Stomach (tissue), 8 donors: ENCODE measurements at regions not wholly inside any gene's neighbourhood (a gene's known extent, or its start where the extent isn't known, plus 50 kb on each side); places are given as distances from the start of the nearest gene placed in this dataset.
A peak's percentile ranks its signal among the peaks of the same experiment; 100 is the strongest.
"Not testable (repeated sequence)": the region's sequence is repeated elsewhere in the genome, so short reads cannot be mapped to it uniquely, and the experiment has no call there.

ENCODE experiments used
- DNase-seq, 2 donors: peaks; one replicate each; pipeline versions ENCODE4 v3.0.0 to v3.0.0-alpha.2; 2013 to 2019
- H3K27ac ChIP-seq, 5 donors: fragments of 200-600 bp in 4 of 5; sonication (generic) in 4 of 5; one replicate each; pipeline ENCODE4 v1.5.1; 2013 to 2019; ENCODE audit warnings: mild to moderate bottlenecking in 1 of 5, moderate library complexity in 1 of 5
- H3K27me3 ChIP-seq, 3 donors: fragments of 200-600 bp; sonication (generic); one replicate each; pipeline ENCODE4 v1.5.1; 2017 to 2019; ENCODE audit warnings: mixed run types in 1 of 3
- H3K36me3 ChIP-seq, 4 donors: fragments of 200-600 bp; sonication (generic); 1 replicate in 3 of 4; 2 replicates in 1 of 4; pipeline ENCODE4 v1.5.1; 2016 to 2019
- H3K4me1 ChIP-seq, 4 donors: fragments of 200-600 bp; sonication (generic); one replicate each; pipeline ENCODE4 v1.5.1; 2016 to 2019
- H3K4me3 ChIP-seq, 4 donors: fragments of 200-600 bp; sonication (generic) in 3 of 4; one replicate each; pipeline ENCODE4 v1.5.1; 2016 to 2019; ENCODE audit warnings: mild to moderate bottlenecking in 1 of 4
- H3K9me3 ChIP-seq, 4 donors: fragments of 200-600 bp; sonication (generic); one replicate each; pipeline ENCODE4 v1.5.1; 2016 to 2019
- CTCF ChIP-seq, 7 experiments: fragments of 450-650 bp in 4 of 7; fragments of 200-600 bp in 3 of 7; sonication (generic) in 3 of 7; IDR thresholded peaks; one replicate each; pipeline ENCODE4 v1.5.1; 2016 to 2019; ENCODE audit warnings: antibody characterized with exemption in 7 of 7, control low read depth in 2 of 7, mild to moderate bottlenecking in 1 of 7
- EP300 ChIP-seq: sonication (generic); formaldehyde crosslinking; IDR thresholded peaks from one replicate; pipeline ENCODE4 v1.6.1; 2017; ENCODE audit warnings: antibody characterized with exemption
- POLR2A ChIP-seq, 4 donors: fragments of 450-650 bp; IDR thresholded peaks; one replicate each; pipeline ENCODE4 v1.6.1; 2016; ENCODE audit warnings: antibody characterized with exemption in 4 of 4, control low read depth in 2 of 4, mild to moderate bottlenecking in 1 of 4, moderate library complexity in 1 of 4
- POLR2AphosphoS5 ChIP-seq, 3 donors: sonication (generic); formaldehyde crosslinking; IDR thresholded peaks; one replicate each; pipeline ENCODE4 v1.6.1; 2016; ENCODE audit warnings: antibody characterized with exemption in 3 of 3
- WGBS, 5 donors: extraction: QIAGEN DNeasy Blood & Tissue Kit in 3 of 5; methylation state at CpG; one replicate each; pipeline versions ENCODE4 v1.1.5 to v1.1.7; 2013 to 2018; 5-methylcytosine and 5-hydroxymethylcytosine counted together
- intact Hi-C: fragments of 100-400 bp; cut with DNase I; formaldehyde crosslinking; loops from one replicate; pipeline ENCODE4 v1.15.1; 2023; ENCODE audit warnings: low total_unique reads
- donor health status: healthy with polysubstance abuse.
- donor health status: Bipolar disorder and iron deficiency.
- donor health status: healthy.

- H3K4me1 ChIP-seq, result peaks cover 0 to 29% (median 14%) of the 10 kb centered on the region in 4 donors
- TF ChIP-seq EP300, result no peak
- peak in 1 of 3 donors; percentile 45 for TF ChIP-seq POLR2AphosphoS5 (IDR thresholded peaks at IDR 0.05)
These were observed 131.7 kb upstream of the SPOPL start for GRCh38 chr2:138369856-138370255.

GRCh38 chr2:138373993-138374408, 127.6 kb upstream of the SPOPL start:
- no peak overlapping the region for H3K27ac ChIP-seq
- no peaks in the 10 kb centered on the region for H3K27me3 ChIP-seq
- no peaks in the 10 kb centered on the region for H3K9me3 ChIP-seq
- H3K4me3 ChIP-seq, result no peak overlapping the region
- peaks cover 0 to 11% (median 0%) of the 10 kb centered on the region in 4 donors for H3K4me1 ChIP-seq
- peak in 1 of 2 donors; percentile 77 for DNase-seq
- intact Hi-C loops, result loop anchor here (10.0 kb wide), 1 partner anchor 469 kb away; no protein-coding TSS in a partner anchor
- WGBS, 5 donors, result 42 to 69% (median 61%) methylated on average over 1 of the region's 1 CpG
- TF ChIP-seq POLR2AphosphoS5 (IDR thresholded peaks at IDR 0.05), result no peak
- TF ChIP-seq CTCF (IDR thresholded peaks at IDR 0.05), result peak in 5 of 7 experiments; percentile 31 to 60 (median 45)
- TF ChIP-seq POLR2A (IDR thresholded peaks at IDR 0.05), result no peak
- no peak for TF ChIP-seq EP300
- no peaks in the 10 kb centered on the region for H3K36me3 ChIP-seq

More at GRCh38 chr2:138369856-138370255, 131.7 kb upstream of the SPOPL start:
- no peaks in the 10 kb centered on the region for H3K9me3 ChIP-seq
- H3K27ac ChIP-seq, result no peak overlapping the region
- no peak for DNase-seq
- intact Hi-C loops, result loop anchor here (10.0 kb wide), 1 partner anchor 465 kb away; no protein-coding TSS in a partner anchor
- H3K27me3 ChIP-seq, result no peaks in the 10 kb centered on the region
- no peak overlapping the region for H3K4me3 ChIP-seq
- H3K36me3 ChIP-seq, result no peaks in the 10 kb centered on the region

GRCh38 chr2:138381373-138381772, 120.2 kb upstream of the SPOPL start:
- intact Hi-C loops, result no loop called here
- H3K9me3 ChIP-seq, result no peaks in the 10 kb centered on the region
- DNase-seq, result no peak

GRCh38 chr2:138382672-138383071, 118.9 kb upstream of the SPOPL start:
- no peak overlapping the region for H3K27ac ChIP-seq
- TF ChIP-seq POLR2AphosphoS5 (IDR thresholded peaks at IDR 0.05) (no peak), CTCF (IDR thresholded peaks at IDR 0.05) (no peak), EP300 (no peak), POLR2A (IDR thresholded peaks at IDR 0.05) (no peak)
- H3K4me3 ChIP-seq, result no peak overlapping the region
- no peaks in the 10 kb centered on the region for H3K27me3 ChIP-seq
- no peaks in the 10 kb centered on the region for H3K36me3 ChIP-seq
- no peak for DNase-seq
- 86 to 94% (median 89%) methylated on average over 1 of the region's 1 CpG for WGBS, 5 donors
- no peaks in the 10 kb centered on the region for H3K9me3 ChIP-seq
- intact Hi-C loops, result no loop called here
- no peaks in the 10 kb centered on the region for H3K4me1 ChIP-seq

More at GRCh38 chr2:138381373-138381772, 120.2 kb upstream of the SPOPL start:
- no peak for TF ChIP-seq CTCF (IDR thresholded peaks at IDR 0.05)
- no peak for TF ChIP-seq POLR2AphosphoS5 (IDR thresholded peaks at IDR 0.05)
- TF ChIP-seq EP300, result no peak
- TF ChIP-seq POLR2A (IDR thresholded peaks at IDR 0.05), result no peak
- Histone ChIP-seq H3K27me3 (no peaks in the 10 kb centered on the region), H3K36me3 (no peaks in the 10 kb centered on the region), H3K27ac (no peak overlapping the region), H3K4me1 (no peaks in the 10 kb centered on the region), H3K4me3 (no peak overlapping the region)

GRCh38 chr2:138386191-138386590, 115.4 kb upstream of the SPOPL start:
- H3K27ac ChIP-seq, intact Hi-C loops, H3K4me3 ChIP-seq, H3K9me3 ChIP-seq, DNase-seq, H3K27me3 ChIP-seq, H3K36me3 ChIP-seq, H3K4me1 ChIP-seq: not testable (repeated sequence)
- 90 to 95% (median 93%) methylated on average over 9 of the region's 9 CpGs for WGBS, 5 donors
